GM12873 (cell line): ENCODE measurements at regions not wholly inside any gene's neighbourhood (a gene's known extent, or its start where the extent isn't known, plus 50 kb on each side); places are given as distances from the start of the nearest gene placed in this dataset.

ENCODE experiments used
- TF ChIP-seq, protein P1 (sequence below): IDR thresholded peaks from 2 replicates; pipeline ENCODE4 v1.5.1; 2012; ENCODE audit warnings: low read depth, mild to moderate bottlenecking, moderate library complexity, low read length, control low read depth; ENCODE audit not compliant: insufficient read depth; ENCODE audit errors: missing control alignments

DNA sequence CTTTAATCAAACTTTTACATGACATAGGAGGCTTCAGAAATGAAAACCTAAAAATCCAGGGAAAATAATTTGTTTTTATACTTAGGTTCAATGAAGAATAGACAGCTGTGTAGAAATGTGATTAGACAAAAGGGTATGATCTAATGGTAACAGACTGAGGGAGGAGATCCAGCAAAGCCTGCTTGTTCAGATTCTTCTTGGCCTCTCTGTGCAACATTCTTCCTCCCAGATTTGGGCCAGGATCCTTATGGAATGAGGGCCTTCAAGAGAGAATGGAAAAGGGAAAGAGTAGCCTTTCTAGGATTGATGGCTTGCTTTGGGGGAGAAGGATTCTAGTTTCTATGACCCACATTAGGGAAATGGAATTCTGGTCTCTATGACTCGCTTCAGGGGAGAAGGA, 94.5 kb upstream of the G2E3 start:
- TF ChIP-seq, protein P1, sequence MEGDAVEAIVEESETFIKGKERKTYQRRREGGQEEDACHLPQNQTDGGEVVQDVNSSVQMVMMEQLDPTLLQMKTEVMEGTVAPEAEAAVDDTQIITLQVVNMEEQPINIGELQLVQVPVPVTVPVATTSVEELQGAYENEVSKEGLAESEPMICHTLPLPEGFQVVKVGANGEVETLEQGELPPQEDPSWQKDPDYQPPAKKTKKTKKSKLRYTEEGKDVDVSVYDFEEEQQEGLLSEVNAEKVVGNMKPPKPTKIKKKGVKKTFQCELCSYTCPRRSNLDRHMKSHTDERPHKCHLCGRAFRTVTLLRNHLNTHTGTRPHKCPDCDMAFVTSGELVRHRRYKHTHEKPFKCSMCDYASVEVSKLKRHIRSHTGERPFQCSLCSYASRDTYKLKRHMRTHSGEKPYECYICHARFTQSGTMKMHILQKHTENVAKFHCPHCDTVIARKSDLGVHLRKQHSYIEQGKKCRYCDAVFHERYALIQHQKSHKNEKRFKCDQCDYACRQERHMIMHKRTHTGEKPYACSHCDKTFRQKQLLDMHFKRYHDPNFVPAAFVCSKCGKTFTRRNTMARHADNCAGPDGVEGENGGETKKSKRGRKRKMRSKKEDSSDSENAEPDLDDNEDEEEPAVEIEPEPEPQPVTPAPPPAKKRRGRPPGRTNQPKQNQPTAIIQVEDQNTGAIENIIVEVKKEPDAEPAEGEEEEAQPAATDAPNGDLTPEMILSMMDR: no peak

DNA sequence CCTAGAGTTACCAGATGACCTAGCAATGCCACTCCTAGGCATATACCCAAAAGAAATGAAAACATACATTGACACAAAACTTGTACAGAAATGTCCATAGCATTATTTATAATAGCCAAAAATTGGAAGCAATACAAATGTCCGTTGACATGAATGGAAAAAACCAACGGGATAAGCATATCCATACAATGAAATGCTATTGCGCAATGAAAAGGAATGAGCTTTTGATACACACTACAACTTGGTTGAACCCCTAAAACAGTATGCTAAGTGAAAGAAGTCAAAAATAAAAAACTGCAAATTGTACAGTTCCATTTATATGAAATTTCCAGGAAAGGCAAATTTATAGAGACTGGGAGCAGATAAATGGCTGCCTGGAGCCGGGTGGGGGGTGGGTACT, 90.6 kb upstream of the G2E3 start:
- TF ChIP-seq, protein P1: no peak

DNA sequence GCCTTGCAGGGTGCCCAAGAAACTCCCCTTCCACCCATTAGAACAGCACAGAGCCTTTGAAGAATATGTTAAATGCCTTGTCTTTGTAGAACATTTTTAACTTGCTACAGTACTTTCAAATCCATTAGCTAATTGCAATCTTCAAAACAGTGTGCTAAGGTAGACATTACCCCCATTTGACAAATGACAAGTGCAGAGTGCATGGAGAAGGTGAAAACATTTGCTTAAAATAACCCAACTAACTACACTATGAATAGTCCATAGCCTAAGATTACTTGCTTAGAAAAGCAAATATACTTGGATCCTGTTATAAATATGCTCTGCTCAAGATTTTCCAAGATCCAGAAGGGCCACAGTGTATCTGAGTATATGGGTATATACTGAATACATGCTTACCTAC, 87.0 kb upstream of the G2E3 start:
- TF ChIP-seq, protein P1: no peak

DNA sequence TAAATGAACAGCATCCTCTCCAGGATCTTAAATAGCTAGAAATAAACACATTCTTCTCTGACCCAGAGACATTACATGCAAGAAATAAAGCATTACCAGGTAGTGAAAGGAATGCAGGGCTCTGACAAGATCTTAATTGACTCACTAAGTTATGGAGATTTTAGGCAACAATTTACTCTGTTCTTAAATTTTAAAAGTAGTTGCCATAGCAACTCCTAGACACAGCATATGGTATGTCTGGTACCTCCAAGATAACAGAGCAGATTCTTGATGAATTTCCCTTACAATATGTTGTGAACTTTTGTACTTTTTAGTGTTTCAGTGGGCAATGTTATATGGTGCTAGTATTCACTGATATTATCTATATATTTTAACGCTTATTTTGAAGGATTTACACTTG, 76.7 kb upstream of the G2E3 start:
- TF ChIP-seq, protein P1: no peak

DNA sequence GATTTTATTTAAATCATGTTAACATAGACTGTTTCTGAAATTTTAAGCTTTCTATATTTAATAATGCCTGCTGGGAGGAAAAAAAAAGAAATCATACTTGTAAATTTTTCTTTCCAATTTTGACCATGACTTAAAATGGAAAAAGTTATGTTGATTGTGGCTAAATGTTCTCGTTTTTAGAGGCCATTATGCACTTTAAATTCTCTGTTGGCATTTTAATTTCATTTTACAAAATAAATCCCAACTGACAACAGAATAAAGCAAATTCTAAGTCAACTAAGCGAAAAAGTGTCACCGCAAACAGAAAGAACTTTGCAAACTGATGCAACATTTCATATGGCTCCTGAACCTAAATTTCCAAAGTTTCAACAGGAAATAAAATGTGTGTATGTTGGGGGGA, 74.8 kb upstream of the G2E3 start:
- TF ChIP-seq, protein P1: no peak

DNA sequence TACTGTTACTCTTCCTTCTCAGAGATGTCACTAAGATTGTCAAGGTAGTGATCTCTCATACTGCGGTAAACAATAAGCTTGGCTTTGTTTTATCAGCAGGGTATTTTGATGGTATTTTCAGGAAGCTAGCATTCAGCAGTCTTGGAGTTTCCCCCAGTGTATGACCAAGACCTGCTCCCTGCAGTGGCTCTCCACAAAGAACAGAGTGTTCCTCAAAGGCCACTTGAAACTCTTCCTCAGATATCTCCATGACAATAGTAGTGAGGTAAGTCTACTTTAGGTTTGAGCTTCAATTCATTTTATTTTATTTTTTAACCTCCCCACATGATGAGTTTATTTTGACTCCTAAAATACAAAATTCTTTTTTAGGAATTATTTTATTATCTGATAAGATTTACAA, 74.0 kb upstream of the G2E3 start:
- TF ChIP-seq, protein P1: no peak

DNA sequence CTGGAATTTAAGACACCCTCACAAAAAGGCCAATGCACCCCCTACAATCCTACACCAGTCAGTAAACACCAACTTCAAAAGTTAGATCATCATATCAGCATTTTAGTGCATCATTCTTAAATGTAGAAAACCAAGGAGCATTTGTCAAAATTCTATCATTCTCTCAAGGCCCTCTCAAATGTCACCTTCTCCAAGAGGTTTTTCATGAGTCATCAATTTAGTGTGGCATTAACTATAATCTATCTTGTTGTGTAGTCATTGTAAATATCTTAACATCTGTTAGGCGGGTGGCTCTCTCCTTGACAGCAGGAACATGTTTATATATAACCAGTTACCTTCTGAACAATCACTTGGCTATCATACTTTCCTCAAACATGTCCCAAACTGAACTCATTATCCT, 62.1 kb upstream of the G2E3 start:
- TF ChIP-seq, protein P1: no peak
